HG02885 (cell line): ENCODE measurements at regions not wholly inside any gene's neighbourhood (a gene's known extent, or its start where the extent isn't known, plus 50 kb on each side); places are given as distances from the start of the nearest gene placed in this dataset.
"Not testable (repeated sequence)": the region's sequence is repeated elsewhere in the genome, so short reads cannot be mapped to it uniquely, and the experiment has no call there.

Experiments
- ATAC-seq: cut with Tn5 transposase; IDR thresholded peaks from one replicate; pipeline ENCODE4 v1.9.1; 2021; ENCODE audit warnings: mild to moderate bottlenecking; ENCODE audit not compliant: unreplicated experiment, poor library complexity

GRCh38 chr5:62812621-62813255 lies 234.1 kb downstream of the LRRC70 start:
- no peak for ATAC-seq

- ATAC-seq, result not testable (repeated sequence)
These were observed 226.2 kb downstream of the LRRC70 start for GRCh38 chr5:62804819-62805218.

- ATAC-seq, result no peak
These were observed 217.3 kb downstream of the LRRC70 start for GRCh38 chr5:62795926-62796325.

- ATAC-seq, result no peak
These were observed 215.8 kb downstream of the LRRC70 start for GRCh38 chr5:62794456-62794855.

- ATAC-seq, result no peak
These were observed 212.4 kb downstream of the LRRC70 start for GRCh38 chr5:62791059-62791458.

GRCh38 chr5:62790348-62790747 lies 211.7 kb downstream of the LRRC70 start:
- ATAC-seq, result no peak

GRCh38 chr5:62786099-62786498 lies 207.5 kb downstream of the LRRC70 start:
- ATAC-seq, result no peak

GRCh38 chr5:62785588-62785987 lies 207.0 kb downstream of the LRRC70 start:
- no peak for ATAC-seq

- ATAC-seq, result peak; percentile 66
These were observed 204.9 kb downstream of the LRRC70 start for GRCh38 chr5:62783374-62784057.

- ATAC-seq, result no peak
These were observed 202.3 kb downstream of the LRRC70 start for GRCh38 chr5:62780888-62781287.

- ATAC-seq, result no peak
These were observed 201.6 kb downstream of the LRRC70 start for GRCh38 chr5:62780230-62780629.

GRCh38 chr5:62779010-62779422 lies 200.4 kb downstream of the LRRC70 start:
- ATAC-seq, result peak; percentile 55

GRCh38 chr5:62778316-62779009 lies 199.8 kb downstream of the LRRC70 start:
- peak; percentile 35 for ATAC-seq

- ATAC-seq, result not testable (repeated sequence)
These were observed 198.5 kb downstream of the LRRC70 start for GRCh38 chr5:62777081-62777480.

GRCh38 chr5:62776592-62776991 lies 198.0 kb downstream of the LRRC70 start:
- ATAC-seq, result not testable (repeated sequence)

- ATAC-seq, result no peak
These were observed 194.8 kb downstream of the LRRC70 start for GRCh38 chr5:62773460-62773859.

GRCh38 chr5:62771341-62771740 lies 192.7 kb downstream of the LRRC70 start:
- ATAC-seq, result no peak

GRCh38 chr5:62767650-62768049 lies 189.0 kb downstream of the LRRC70 start:
- ATAC-seq, result no peak

GRCh38 chr5:62767077-62767476 lies 188.5 kb downstream of the LRRC70 start:
- no peak for ATAC-seq

- peak; percentile 71 for ATAC-seq
These were observed 183.9 kb downstream of the LRRC70 start for GRCh38 chr5:62762503-62762902.

GRCh38 chr5:62757686-62758085 lies 179.1 kb downstream of the LRRC70 start:
- ATAC-seq, result not testable (repeated sequence)
